K562 (cell line): ENCODE measurements at regions not wholly inside any gene's neighbourhood (a gene's known extent, or its start where the extent isn't known, plus 50 kb on each side); places are given as distances from the start of the nearest gene placed in this dataset.

Experiments
- ATAC-seq: fragments of 200-7000 bp; cut with Tn5 transposase; 3 replicates; pipeline ENCODE4 v1.9.1; 2020; ENCODE audit warnings: moderate library complexity
- BruUV-seq: library from RNA; stranded (reverse); fragments of 400-500 nt; replicated peaks from 2 replicates; lab custom pipeline; 2021; lab: Mats Ljungman, UMichigan
- CTCF ChIA-PET: fragments of 300-600 bp; formaldehyde crosslinking; extraction: SDS; loops from one replicate; lab custom pipeline; 2021; ENCODE audit warnings: low intra/inter-chr PET ratio; lab: Yijun Ruan, JAX
- POLR2A ChIA-PET: fragments of 300-600, 350-650 bp; sonication (Branson Sonifier 250); formaldehyde crosslinking; extraction: SDS; loops from one replicate; lab custom pipeline; 2021; ENCODE audit warnings: antibody characterized with exemption, inconsistent platforms; lab: Yijun Ruan, JAX
- DNase-seq, 4 experiments: peaks; one replicate each; pipeline versions ENCODE4 v3.0.0 to v3.0.0-alpha.2; 2011 to 2018; ENCODE audit warnings: low spot score in 3 of 4, mixed read lengths in 3 of 4; ENCODE audit errors: extremely low read depth in 1 of 4
- FAIRE-seq: peaks from 2 replicates; lab custom pipeline; 2011; peaks lifted over from hg19 to GRCh38; lab: Jason Lieb, UNC
- H2AFZ ChIP-seq: 2 replicates; pipeline ENCODE4 v1.6.0; 2011; ENCODE audit warnings: low read depth, low read length, control low read depth, inconsistent platforms
- H3K27ac ChIP-seq: fragments of 200-600 bp; 3 replicates; pipeline ENCODE4 v1.8.0; 2011; ENCODE audit warnings: low read depth, mild to moderate bottlenecking, control low read depth, inconsistent platforms, low read length, moderate library complexity, mixed read lengths; ENCODE audit errors: extremely low read depth
- H3K27me3 ChIP-seq, 2 experiments: fragments of 300-600 bp in 1 of 2; 2 replicates in 1 of 2; 3 replicates in 1 of 2; pipeline versions ENCODE4 v1.6.0 to v1.8.0; 2011; ENCODE audit warnings: inconsistent platforms in 2 of 2, low read length in 2 of 2, mild to moderate bottlenecking in 1 of 2, mixed read lengths in 1 of 2, moderate library complexity in 1 of 2; ENCODE audit not compliant: control insufficient read depth in 2 of 2, insufficient read depth in 2 of 2
- H3K36me3 ChIP-seq: fragments of 300-600 bp; 3 replicates; pipeline ENCODE4 v1.8.0; 2011; ENCODE audit warnings: mild to moderate bottlenecking, low read length, inconsistent platforms; ENCODE audit not compliant: control insufficient read depth, insufficient read depth
- H3K4me1 ChIP-seq, 2 experiments: fragments of 200-600 bp in 1 of 2; replicated peaks in 1 of 2; 2 replicates in 1 of 2; 3 replicates in 1 of 2; pipeline versions ENCODE4 v1.5.1 to v1.8.0; 2011; ENCODE audit warnings: inconsistent platforms in 2 of 2, low read length in 2 of 2, mild to moderate bottlenecking in 1 of 2, mixed read lengths in 1 of 2, moderate library complexity in 1 of 2; ENCODE audit not compliant: control insufficient read depth in 2 of 2, insufficient read depth in 2 of 2
- H3K4me2 ChIP-seq: 2 replicates; pipeline ENCODE4 v1.6.1; 2011; ENCODE audit warnings: low read length, control low read depth, inconsistent platforms, mixed read lengths; ENCODE audit not compliant: insufficient read depth
- H3K4me3 ChIP-seq: fragments of 200-600 bp; sonication (generic), shearing (Covaris generic); 2 replicates; pipeline ENCODE4 v1.5.1; 2016; ENCODE audit warnings: control low read depth, inconsistent platforms
- H3K79me2 ChIP-seq: fragments of 200-600 bp; 3 replicates; pipeline ENCODE4 v1.8.0; 2011; ENCODE audit warnings: low read length, inconsistent platforms; ENCODE audit not compliant: control insufficient read depth, insufficient read depth
- H3K9ac ChIP-seq, 2 experiments: 2 replicates each; pipeline versions ENCODE4 v1.6.0 to v1.6.1; 2011; ENCODE audit warnings: low read depth in 2 of 2, low read length in 2 of 2, control low read depth in 1 of 2, inconsistent platforms in 1 of 2, mild to moderate bottlenecking in 1 of 2, mixed read lengths in 1 of 2; ENCODE audit not compliant: insufficient read depth in 1 of 2
- H3K9me1 ChIP-seq: one replicate; pipeline ENCODE4 v1.6.0; 2011; ENCODE audit warnings: inconsistent platforms, mild to moderate bottlenecking, low read length, moderate library complexity; ENCODE audit not compliant: control insufficient read depth, insufficient read depth
- H3K9me3 ChIP-seq: replicated peaks from 2 replicates; pipeline ENCODE4 v1.5.1; 2011; ENCODE audit warnings: low read depth, low read length, inconsistent platforms; ENCODE audit not compliant: control insufficient read depth, insufficient read depth
- H4K20me1 ChIP-seq: replicated peaks from 2 replicates; pipeline ENCODE4 v1.6.1; 2011; ENCODE audit warnings: low read length, inconsistent platforms, mixed read lengths; ENCODE audit not compliant: control insufficient read depth, insufficient read depth
- ATF6 ChIP-seq: sonication (generic); formaldehyde crosslinking; IDR thresholded peaks from 2 replicates; pipeline ENCODE4 v1.4.0; 2020; ENCODE audit warnings: mild to moderate bottlenecking, missing genetic modification reagents
- GATAD2A ChIP-seq: fragments of 450-650 bp; IDR thresholded peaks from 2 replicates; pipeline ENCODE4 v1.6.1; 2017
- GTF2B ChIP-seq: IDR thresholded peaks from 2 replicates; pipeline ENCODE4 v1.6.1; 2011; ENCODE audit not compliant: insufficient read length; ENCODE audit errors: extremely low read depth
- MAFG ChIP-seq: fragments of 450-650 bp; conservative IDR thresholded peaks from 2 replicates; pipeline ENCODE4 v1.6.1; 2016; ENCODE audit warnings: missing genetic modification characterization, missing compliant biosample characterization
- MAZ ChIP-seq, 2 experiments: fragments of 450-650 bp in 1 of 2; sonication (generic) in 1 of 2; formaldehyde crosslinking; IDR thresholded peaks in 1 of 2; conservative IDR thresholded peaks in 1 of 2; 2 replicates each; pipeline versions ENCODE4 v1.4.0 to v1.5.0; 2020; ENCODE audit warnings: mild to moderate bottlenecking in 1 of 2, missing genetic modification reagents in 1 of 2
- MED1 ChIP-seq: sonication (generic); formaldehyde crosslinking; IDR thresholded peaks from 2 replicates; pipeline ENCODE4 v1.8.1; 2023; ENCODE audit warnings: missing genetic modification reagents, borderline replicate concordance
- NR2C2 ChIP-seq, 2 experiments: fragments of 200-800 bp in 1 of 2; sonication (Bioruptor generic) in 1 of 2; sonication (generic) in 1 of 2; formaldehyde crosslinking in 1 of 2; IDR thresholded peaks; 2 replicates each; pipeline versions ENCODE4 v1.6.1 to v1.8.0; 2016 to 2022; ENCODE audit warnings: mild to moderate bottlenecking in 1 of 2, missing compliant biosample characterization in 1 of 2, missing genetic modification characterization in 1 of 2, missing genetic modification reagents in 1 of 2
- RHOXF2B ChIP-seq: fragments of 250-450 bp; sonication (Bioruptor Pico); conservative IDR thresholded peaks from 2 replicates; pipeline ENCODE4 v1.5.1; 2021
- TARDBP ChIP-seq: fragments of 450-650 bp; IDR thresholded peaks from 2 replicates; pipeline ENCODE4 v1.6.1; 2016
- TRIM28 ChIP-seq: fragments of 450-650 bp; IDR thresholded peaks from 2 replicates; pipeline ENCODE4 v1.6.1; 2017
- ZC3H11A ChIP-seq: IDR thresholded peaks from 2 replicates; pipeline ENCODE4 v1.6.1; 2012; ENCODE audit warnings: low read depth, low read length, improper control_type of control experiment
- ZNF143 ChIP-seq: sonication (generic); formaldehyde crosslinking; IDR thresholded peaks from 2 replicates; pipeline ENCODE4 v1.9.0; 2022; ENCODE audit warnings: mild to moderate bottlenecking, missing genetic modification reagents
- ZNF197 ChIP-seq: fragments of 200-800 bp; sonication (Bioruptor generic); IDR thresholded peaks from 2 replicates; pipeline ENCODE4 v1.6.1; 2016; ENCODE audit warnings: low read depth, missing genetic modification characterization, missing compliant biosample characterization
- ZNF444 ChIP-seq: fragments of 250-450 bp; sonication (Bioruptor Pico); IDR thresholded peaks from 2 replicates; pipeline ENCODE4 v1.4.0; 2020; ENCODE audit warnings: mild to moderate bottlenecking, moderate library complexity
- WGBS: fragments of 100-300 bp; shearing (Covaris generic); methylation state at CpG from one replicate; pipeline ENCODE4 v1.1.6; 2016; ENCODE audit warnings: low coverage, mixed read lengths; ENCODE audit not compliant: insufficient coverage; ENCODE audit errors: missing lambda C conversion rate; 5-methylcytosine and 5-hydroxymethylcytosine counted together
- in situ Hi-C: fragments of 300-500 bp; cut with MboI; formaldehyde crosslinking; loops from 4 replicates; pipeline ENCODE4 v1.15.0; 2018; ENCODE audit warnings: inconsistent platforms, mixed read lengths
- intact Hi-C: fragments of 100-400 bp; cut with micrococcal nuclease; formaldehyde crosslinking; loops from 2 replicates; pipeline ENCODE4 v1.14.2; 2022

GRCh38 chr2:226037526-226037925 is 638.0 kb downstream of the NYAP2 start:
- Histone ChIP-seq H3K4me2 (no peak overlapping the region), H3K9me1 (no peaks in the 10 kb centered on the region), H3K9ac (no peak overlapping the region), H3K9me3 (no peaks in the 10 kb centered on the region), H3K27ac (no peak overlapping the region), H3K4me3 (no peak overlapping the region), H3K79me2 (no peaks in the 10 kb centered on the region), H4K20me1 (no peaks in the 10 kb centered on the region), H3K36me3 (no peaks in the 10 kb centered on the region), H3K4me1 (no peaks in the 10 kb centered on the region), H3K27me3 (no peaks in the 10 kb centered on the region), H2AFZ (no peak overlapping the region)
- ATAC-seq (no peak), DNase-seq (no peak), FAIRE-seq (no peak)
- ChIA-PET CTCF (no interaction called here), POLR2A (no interaction called here)
- WGBS = 4% methylated on average over 2 of the region's 2 CpGs
- no TSS peak for BruUV-seq
- intact Hi-C loops = no loop called here
- in situ Hi-C loops = no loop called here
- TF ChIP-seq TRIM28 (no peak), GATAD2A (no peak), ZC3H11A (no peak), ZNF444 (CRISPR knock-in tag) (no peak), ZNF197 (no peak), ZNF143 (no peak)

GRCh38 chr2:226031647-226032501 is 632.4 kb downstream of the NYAP2 start:
- Histone ChIP-seq H3K27me3 (no peaks in the 10 kb centered on the region), H3K4me2 (no peak overlapping the region), H2AFZ (no peak overlapping the region), H3K9ac (no peak overlapping the region), H3K9me1 (no peaks in the 10 kb centered on the region), H3K4me1 (no peaks in the 10 kb centered on the region), H3K79me2 (no peaks in the 10 kb centered on the region), H4K20me1 (no peaks in the 10 kb centered on the region), H3K9me3 (no peaks in the 10 kb centered on the region; the same call in 1 of the 2 replicates), H3K4me3 (no peak overlapping the region), H3K36me3 (no peaks in the 10 kb centered on the region), H3K27ac (no peak overlapping the region)
- ChIA-PET POLR2A (interaction anchor here (0.6 kb wide), 1 partner anchor 310 kb away, joined by 3 read pairs; no protein-coding TSS in a partner anchor), CTCF (no interaction called here)
- no peak for ATAC-seq
- DNase-seq = no peak
- WGBS = 8% methylated on average over 2 of the region's 6 CpGs
- no peak for FAIRE-seq
- intact Hi-C loops = no loop called here
- in situ Hi-C loops = no loop called here
- no TSS peak for BruUV-seq
- TF ChIP-seq MED1 (CRISPR knock-in tag) (no peak), MAZ (CRISPR knock-in tag; conservative IDR thresholded peaks at IDR 0.05 in 1 of 2, IDR thresholded peaks at IDR 0.05 in 1 of 2) (no peak), RHOXF2B (CRISPR knock-in tag) (no peak), TARDBP (no peak), MAFG (tag) (no peak), NR2C2 (CRISPR knock-in tag; IDR thresholded peaks at IDR 0.05) (no peak), NR2C2 (tag; IDR thresholded peaks at IDR 0.05) (no peak), GTF2B (no peak), ATF6 (no peak)
